HG03060 (cell line): ENCODE measurements at regions not wholly inside any gene's neighbourhood (a gene's known extent, or its start where the extent isn't known, plus 50 kb on each side); places are given as distances from the start of the nearest gene placed in this dataset.
"Not testable (repeated sequence)": the region's sequence is repeated elsewhere in the genome, so short reads cannot be mapped to it uniquely, and the experiment has no call there.

ENCODE experiments used
- ATAC-seq: cut with Tn5 transposase; IDR thresholded peaks from one replicate; pipeline ENCODE4 v1.9.1; 2021; ENCODE audit warnings: low read depth, moderate number of reproducible peaks; ENCODE audit not compliant: unreplicated experiment

- ATAC-seq = no peak
Observed at GRCh38 chrX:40418813-40419195, 162.0 kb upstream of the ATP6AP2 start.

- ATAC-seq = no peak
Observed at GRCh38 chrX:40418146-40418812, 162.5 kb upstream of the ATP6AP2 start.

GRCh38 chrX:40415675-40416074 is 165.1 kb upstream of the ATP6AP2 start:
- ATAC-seq = no peak

GRCh38 chrX:40414335-40414734 is 166.4 kb upstream of the ATP6AP2 start:
- ATAC-seq = no peak

DNA sequence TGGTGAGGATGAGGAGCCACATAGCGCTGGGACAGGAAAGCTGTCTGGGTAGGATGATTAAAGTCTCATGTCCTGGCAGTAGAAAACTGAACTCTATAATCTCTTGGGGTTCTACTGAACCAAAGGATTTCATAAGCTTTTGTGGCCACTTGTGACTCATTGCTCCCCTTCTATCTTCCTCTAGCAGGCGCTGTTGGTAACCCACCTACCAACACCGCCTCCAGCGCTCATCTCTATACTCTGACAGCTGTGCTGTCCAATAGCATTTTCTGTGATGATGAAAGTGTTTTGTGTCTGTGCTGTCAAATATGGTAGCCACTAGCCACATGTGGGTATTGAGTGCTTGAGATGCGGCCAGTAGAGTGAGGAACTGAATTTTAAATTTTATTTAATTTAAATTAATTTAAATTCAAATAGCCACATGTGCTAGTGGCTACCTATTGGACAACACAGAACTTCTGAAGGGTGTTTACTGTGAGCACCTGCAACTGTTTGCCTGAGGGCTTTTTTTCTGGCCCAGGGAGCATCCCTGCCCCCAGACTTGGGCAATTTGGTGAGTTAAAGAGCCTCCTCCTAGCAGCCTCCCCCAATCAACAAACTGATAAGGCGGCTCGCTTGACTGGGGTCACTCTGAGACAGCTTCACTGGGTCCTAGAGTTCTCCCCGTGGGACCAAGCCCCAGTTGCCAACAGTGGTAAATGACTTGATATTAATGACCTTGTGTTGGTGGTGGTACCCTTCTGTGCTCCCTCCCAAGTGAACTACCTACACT is 169.2 kb upstream of the ATP6AP2 start:
- no peak for ATAC-seq

GRCh38 chrX:40410859-40411258 is 169.9 kb upstream of the ATP6AP2 start:
- no peak for ATAC-seq

GRCh38 chrX:40406330-40406859 is 174.4 kb upstream of the ATP6AP2 start:
- ATAC-seq = no peak

GRCh38 chrX:40405399-40405798 is 175.4 kb upstream of the ATP6AP2 start:
- ATAC-seq = no peak

DNA sequence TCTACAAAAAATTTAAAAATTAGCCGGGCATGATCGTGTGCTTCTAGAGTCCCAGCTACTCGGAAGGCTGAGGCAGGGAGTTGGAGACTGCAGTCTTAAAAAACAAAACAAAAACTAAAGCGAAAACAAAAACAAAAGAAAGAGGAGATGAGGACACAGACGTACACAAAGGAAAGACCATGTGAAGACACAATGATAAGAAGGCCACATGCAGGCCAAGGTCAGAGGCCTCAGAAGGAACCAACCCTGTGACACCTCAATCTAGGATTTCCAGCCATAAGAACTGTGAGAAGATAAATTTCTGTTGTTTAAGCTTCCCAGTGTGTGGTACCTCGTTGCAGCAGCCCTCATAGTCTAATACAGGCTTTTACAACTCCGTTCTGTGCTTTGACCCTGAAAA is 177.0 kb upstream of the ATP6AP2 start:
- no peak for ATAC-seq

DNA sequence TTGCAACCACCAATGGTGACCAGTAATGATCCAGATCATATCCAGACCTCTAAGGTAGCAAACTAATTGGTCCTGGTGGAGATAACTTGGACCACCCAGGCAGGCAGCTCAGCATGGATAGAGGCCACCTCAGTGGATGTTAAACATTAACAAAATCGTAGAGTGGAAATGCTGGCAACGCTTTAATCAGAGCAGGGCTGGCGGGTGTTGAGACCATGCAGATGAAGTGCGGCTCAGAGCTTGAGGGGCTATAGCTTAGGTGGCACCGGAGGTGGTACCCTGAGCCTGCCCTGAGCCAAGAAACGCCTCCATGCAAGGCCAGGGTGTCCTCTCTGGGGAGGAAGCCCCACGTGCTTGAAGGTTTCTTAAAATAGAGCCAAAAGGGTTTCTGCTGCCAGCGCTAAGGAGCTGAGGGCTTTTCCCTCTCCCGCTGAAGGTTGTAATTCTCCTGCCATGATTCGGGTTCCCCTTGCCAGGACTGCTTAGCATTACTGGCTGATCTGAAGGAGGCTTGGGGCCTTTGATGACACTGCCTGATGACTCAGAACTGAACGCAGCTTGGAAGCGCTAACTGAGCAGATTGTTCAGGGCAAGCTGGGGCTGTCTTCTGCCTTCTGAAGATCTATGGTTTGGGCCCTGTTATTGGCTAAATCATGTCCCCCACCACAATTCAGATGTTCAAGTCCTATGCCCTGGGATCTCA is 177.8 kb upstream of the ATP6AP2 start:
- ATAC-seq = no peak

- ATAC-seq = no peak
Observed at GRCh38 chrX:40395102-40395501, 185.7 kb upstream of the ATP6AP2 start.

DNA sequence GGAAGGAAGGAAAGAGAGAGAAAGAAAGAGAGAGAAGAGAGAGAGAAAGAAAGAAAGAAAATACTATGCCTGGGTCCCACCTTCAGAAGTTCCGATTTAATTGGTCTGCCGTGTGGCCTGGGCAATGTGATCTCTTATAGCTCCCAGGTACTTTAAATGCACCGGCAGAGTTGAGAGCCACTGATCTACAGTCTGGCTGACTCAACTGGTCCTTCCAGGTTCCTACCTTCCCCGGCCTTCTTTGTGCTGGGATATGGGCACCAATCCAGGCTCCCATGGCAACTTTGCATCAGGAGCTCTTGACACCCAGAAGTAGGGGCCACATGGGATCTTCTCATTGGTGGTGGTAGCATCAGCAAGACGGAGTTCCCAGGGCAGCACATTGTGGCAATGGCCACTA is 186.5 kb upstream of the ATP6AP2 start:
- no peak for ATAC-seq

DNA sequence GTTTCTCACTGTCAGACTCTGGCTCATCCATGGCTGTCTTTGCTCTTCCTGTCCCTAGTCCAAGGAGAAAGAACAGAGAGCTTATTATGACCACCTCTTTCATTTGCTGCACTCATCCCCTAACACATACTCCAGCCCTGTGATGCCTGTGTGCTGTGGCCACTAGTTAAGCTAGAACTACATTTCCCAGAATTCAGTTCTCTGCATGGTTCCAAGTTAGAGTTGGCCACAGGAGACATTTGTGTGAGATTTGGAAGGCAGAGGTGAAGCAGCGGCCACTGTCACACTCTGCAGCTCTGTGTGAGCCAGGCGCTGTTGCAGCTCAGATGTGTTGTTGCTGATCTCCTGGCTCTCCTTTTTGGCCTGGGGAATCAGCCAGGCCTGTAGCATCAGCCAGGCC is 188.2 kb upstream of the ATP6AP2 start:
- ATAC-seq = no peak

DNA sequence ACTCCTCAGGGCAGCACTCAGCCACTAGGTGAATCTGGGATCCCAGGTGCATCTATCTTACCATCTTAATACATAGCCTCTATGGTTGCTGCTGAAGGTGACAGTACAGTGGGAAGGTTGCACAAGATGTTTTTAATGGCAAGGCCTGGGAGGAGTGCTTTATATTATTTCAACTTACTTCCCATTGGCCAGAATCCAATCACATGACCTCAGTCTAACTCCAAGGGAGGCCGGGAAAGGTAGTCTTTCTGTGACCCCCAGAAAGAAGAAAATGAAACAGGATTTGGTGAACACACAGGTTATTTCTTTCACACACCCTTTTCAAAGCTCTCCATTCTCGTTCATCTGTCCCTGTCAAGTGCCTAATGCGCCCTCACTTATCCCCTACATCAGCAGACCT is 189.1 kb upstream of the ATP6AP2 start:
- ATAC-seq = no peak

DNA sequence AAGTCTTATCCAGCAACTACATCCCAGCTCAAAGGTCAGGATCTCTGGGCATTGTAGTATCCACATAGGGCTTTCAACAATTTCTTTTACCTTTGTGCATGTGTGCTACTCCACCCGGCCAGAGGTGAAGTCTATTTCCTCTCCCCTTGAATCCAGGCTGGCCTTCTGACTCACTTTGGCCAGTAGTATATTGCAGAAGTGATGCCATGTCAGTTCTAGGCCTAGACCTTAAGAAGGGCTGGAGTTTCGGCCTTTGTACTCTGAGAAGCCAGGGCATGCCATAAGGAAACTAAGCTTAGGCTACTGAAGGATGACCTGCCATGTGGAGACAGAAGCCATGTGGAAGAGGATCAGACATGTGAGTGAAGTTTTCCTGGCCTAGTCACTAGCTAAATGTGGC is 191.2 kb upstream of the ATP6AP2 start:
- no peak for ATAC-seq

DNA sequence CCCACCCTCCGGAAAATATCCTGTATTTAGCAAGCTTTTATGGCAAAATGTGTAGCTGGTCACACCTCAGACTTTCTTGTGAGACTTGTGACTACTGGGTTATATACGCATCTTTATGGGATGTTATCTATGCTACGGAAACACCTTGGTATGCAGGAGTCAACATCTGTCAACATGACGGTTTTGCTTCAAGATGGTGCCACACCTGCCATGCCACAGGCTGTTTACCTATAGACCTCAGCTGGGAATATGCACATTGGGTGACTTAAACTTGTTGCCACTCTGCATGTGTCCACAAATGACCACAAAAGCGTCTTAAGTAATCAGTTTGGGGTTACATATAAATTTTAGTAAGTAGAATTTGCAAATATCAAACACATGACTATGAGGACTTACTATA is 192.3 kb upstream of the ATP6AP2 start:
- ATAC-seq = no peak

- not testable (repeated sequence) for ATAC-seq
Observed at GRCh38 chrX:40387869-40388268, 192.9 kb upstream of the ATP6AP2 start.

DNA sequence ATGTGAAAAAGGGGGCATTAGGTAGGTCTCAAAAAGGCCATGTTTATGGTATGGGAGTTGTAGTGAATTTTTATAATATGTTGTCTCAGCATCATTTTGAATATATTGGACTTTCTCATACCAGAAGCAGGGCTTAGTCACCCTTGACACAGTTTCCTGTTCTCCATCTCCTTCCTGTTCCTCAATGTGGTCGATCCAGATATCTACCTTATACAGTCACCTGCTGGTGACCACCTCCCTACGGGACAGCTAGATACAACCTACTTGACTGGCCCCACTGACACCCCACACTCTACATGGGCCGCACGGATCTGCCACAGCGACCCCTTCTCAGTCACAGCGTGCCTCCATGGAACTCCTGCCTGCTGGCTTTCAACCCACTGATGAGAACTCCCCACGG is 193.5 kb upstream of the ATP6AP2 start:
- not testable (repeated sequence) for ATAC-seq

DNA sequence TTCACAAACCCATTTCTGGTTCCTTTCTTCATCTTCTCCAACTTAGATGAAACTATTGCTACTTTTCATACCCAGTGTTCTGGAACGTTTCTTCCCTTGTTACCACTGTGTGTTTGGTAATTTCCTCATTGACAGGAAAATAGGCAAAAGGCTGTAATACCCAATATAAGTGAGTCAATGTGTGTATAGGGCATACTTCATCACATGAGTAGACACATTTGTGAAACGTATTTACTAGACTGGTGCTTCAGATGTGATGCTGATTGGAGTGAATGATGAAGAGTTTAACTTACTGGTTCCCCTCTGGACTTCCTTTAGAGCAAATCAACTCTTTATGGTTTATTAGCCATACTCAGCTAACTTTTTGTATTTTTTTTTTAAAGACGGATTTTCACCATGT is 195.1 kb upstream of the ATP6AP2 start:
- no peak for ATAC-seq

- no peak for ATAC-seq
Observed at GRCh38 chrX:40385256-40385655, 195.5 kb upstream of the ATP6AP2 start.

DNA sequence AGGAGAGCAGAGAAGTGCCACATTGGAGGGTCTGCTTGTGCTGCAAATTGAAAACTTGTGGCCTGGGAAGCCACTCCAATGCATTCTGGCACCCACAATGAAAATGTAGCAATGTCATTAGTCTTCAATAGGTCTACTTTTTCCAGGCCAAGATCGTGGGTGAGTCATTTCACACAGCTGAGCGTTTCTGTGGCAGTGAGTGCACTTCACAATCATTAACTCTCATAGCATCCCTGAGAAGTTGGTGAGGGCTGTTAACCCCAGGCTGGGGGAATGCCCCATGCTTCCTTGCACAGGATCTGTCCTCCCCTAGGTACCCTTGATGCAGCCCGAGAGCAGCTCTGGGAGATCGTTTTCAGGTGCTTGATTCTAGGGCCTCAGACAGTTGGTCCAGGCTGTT is 196.8 kb upstream of the ATP6AP2 start:
- no peak for ATAC-seq
